Sigmoid colon (tissue), 6 donors: ENCODE measurements at regions not wholly inside any gene's neighbourhood (a gene's known extent, or its start where the extent isn't known, plus 50 kb on each side); places are given as distances from the start of the nearest gene placed in this dataset.

ENCODE experiments used
- DNase-seq: peaks from one replicate; pipeline ENCODE4 v3.0.0-alpha.2; 2019
- H3K27ac ChIP-seq, 4 donors: fragments of 200-600 bp; sonication (generic); one replicate each; pipeline ENCODE4 v1.5.1; 2016 to 2019; ENCODE audit warnings: mild to moderate bottlenecking in 1 of 4
- H3K27me3 ChIP-seq, 3 donors: fragments of 200-600 bp; sonication (generic); one replicate each; pipeline ENCODE4 v1.5.1; 2019; ENCODE audit warnings: mild to moderate bottlenecking in 1 of 3
- H3K36me3 ChIP-seq, 4 donors: fragments of 200-600 bp; sonication (generic); one replicate each; pipeline ENCODE4 v1.5.1; 2016 to 2019
- H3K4me1 ChIP-seq, 4 donors: fragments of 200-600 bp; sonication (generic); one replicate each; pipeline ENCODE4 v1.5.1; 2017 to 2019
- H3K4me3 ChIP-seq, 4 donors: fragments of 200-600 bp; sonication (generic); one replicate each; pipeline ENCODE4 v1.5.1; 2017 to 2019; ENCODE audit warnings: mild to moderate bottlenecking in 2 of 4, moderate library complexity in 1 of 4
- H3K9me3 ChIP-seq, 4 donors: fragments of 200-600 bp in 3 of 4; sonication (generic) in 3 of 4; one replicate each; pipeline versions ENCODE4 v1.5.1 to v1.6.1; 2013 to 2019
- CTCF ChIP-seq, 4 experiments: fragments of 450-650 bp in 3 of 4; fragments of 200-600 bp in 1 of 4; IDR thresholded peaks; one replicate each; pipeline ENCODE4 v1.5.1; 2016 to 2019; ENCODE audit warnings: antibody characterized with exemption in 4 of 4, mild to moderate bottlenecking in 3 of 4, moderate library complexity in 2 of 4
- EP300 ChIP-seq, 4 donors: sonication (generic); formaldehyde crosslinking; IDR thresholded peaks; one replicate each; pipeline ENCODE4 v1.6.1; 2017; ENCODE audit warnings: antibody characterized with exemption in 4 of 4
- POLR2A ChIP-seq, 2 donors: fragments of 450-650 bp; IDR thresholded peaks; one replicate each; pipeline ENCODE4 v1.6.1; 2016; ENCODE audit warnings: antibody characterized with exemption in 2 of 2, mild to moderate bottlenecking in 2 of 2, moderate library complexity in 2 of 2
- POLR2AphosphoS5 ChIP-seq, 4 donors: sonication (generic); formaldehyde crosslinking; IDR thresholded peaks; one replicate each; pipeline ENCODE4 v1.6.1; 2017; ENCODE audit warnings: antibody characterized with exemption in 4 of 4
- WGBS, 2 donors: extraction: QIAGEN DNeasy Blood & Tissue Kit; methylation state at CpG; one replicate each; pipeline ENCODE4 v1.1.7; 2013; 5-methylcytosine and 5-hydroxymethylcytosine counted together
- intact Hi-C: fragments of 100-400 bp; cut with DNase I; formaldehyde crosslinking; loops from one replicate; pipeline ENCODE4 v1.15.1; 2023
- donor health status: healthy with polysubstance abuse.
- donor health status: healthy.

GRCh38 chr7:112905950-112906349 is 115.8 kb upstream of the TMEM168 start:
- intact Hi-C loops = no loop called here
- Histone ChIP-seq H3K4me3 (no peak overlapping the region), H3K36me3 (peaks cover 0 to 4% (median under 1%) of the 10 kb centered on the region in 4 donors), H3K4me1 (no peaks in the 10 kb centered on the region), H3K27me3 (no peaks in the 10 kb centered on the region), H3K27ac (no peak overlapping the region), H3K9me3 (peaks cover 0 to 5% (median 2%) of the 10 kb centered on the region in 4 donors)
- no peak for DNase-seq
- no peak for TF ChIP-seq POLR2AphosphoS5 (IDR thresholded peaks at IDR 0.05)
- TF ChIP-seq CTCF (IDR thresholded peaks at IDR 0.05) = no peak
- TF ChIP-seq POLR2A (IDR thresholded peaks at IDR 0.05) = no peak
- TF ChIP-seq EP300 (IDR thresholded peaks at IDR 0.05) = no peak

- Histone ChIP-seq H3K9me3 (peaks cover 0 to 5% (median 2%) of the 10 kb centered on the region in 4 donors), H3K27me3 (no peaks in the 10 kb centered on the region), H3K27ac (no peak overlapping the region), H3K36me3 (no peaks in the 10 kb centered on the region), H3K4me1 (no peaks in the 10 kb centered on the region), H3K4me3 (no peak overlapping the region)
- no peak for TF ChIP-seq EP300 (IDR thresholded peaks at IDR 0.05)
- TF ChIP-seq POLR2AphosphoS5 (IDR thresholded peaks at IDR 0.05) = no peak
- TF ChIP-seq CTCF (IDR thresholded peaks at IDR 0.05) = no peak
- TF ChIP-seq POLR2A (IDR thresholded peaks at IDR 0.05) = no peak
- DNase-seq = no peak
- intact Hi-C loops = no loop called here
These were observed 115.2 kb upstream of the TMEM168 start for GRCh38 chr7:112905413-112905812.

- Histone ChIP-seq H3K27ac (no peak overlapping the region), H3K4me3 (no peak overlapping the region), H3K4me1 (peaks cover 0 to 4% (median 2%) of the 10 kb centered on the region in 4 donors), H3K9me3 (no peaks in the 10 kb centered on the region), H3K36me3 (peaks cover 0 to 11% (median 0%) of the 10 kb centered on the region in 4 donors), H3K27me3 (no peaks in the 10 kb centered on the region)
- intact Hi-C loops = no loop called here
- no peak for DNase-seq
- peak in 2 of 4 experiments; percentile 32 to 34 for TF ChIP-seq CTCF (IDR thresholded peaks at IDR 0.05)
- TF ChIP-seq POLR2A (IDR thresholded peaks at IDR 0.05) = no peak
These were observed 108.5 kb upstream of the TMEM168 start for GRCh38 chr7:112898432-112899290.

- Histone ChIP-seq H3K4me1 (peaks cover 0 to 4% (median 2%) of the 10 kb centered on the region in 4 donors), H3K4me3 (no peak overlapping the region), H3K9me3 (no peaks in the 10 kb centered on the region), H3K27me3 (no peaks in the 10 kb centered on the region), H3K36me3 (peaks cover 0 to 18% (median 0%) of the 10 kb centered on the region in 4 donors), H3K27ac (no peak overlapping the region)
- 92 to 98% methylated on average over 2 of the region's 2 CpGs for WGBS, 2 donors
- intact Hi-C loops = no loop called here
- no peak for TF ChIP-seq POLR2A (IDR thresholded peaks at IDR 0.05)
- no peak for DNase-seq
These were observed 107.7 kb upstream of the TMEM168 start for GRCh38 chr7:112897839-112898431.

GRCh38 chr7:112896026-112896601 is 105.9 kb upstream of the TMEM168 start:
- H3K36me3 ChIP-seq = peaks cover 0 to 20% (median 0%) of the 10 kb centered on the region in 4 donors
- no peaks in the 10 kb centered on the region for H3K9me3 ChIP-seq
- H3K27me3 ChIP-seq = no peaks in the 10 kb centered on the region
- H3K4me3 ChIP-seq = no peak overlapping the region
- intact Hi-C loops = no loop called here
- 94 to 95% methylated on average over 10 of the region's 10 CpGs for WGBS, 2 donors
- DNase-seq = no peak
- TF ChIP-seq POLR2AphosphoS5 (IDR thresholded peaks at IDR 0.05) (no peak), EP300 (IDR thresholded peaks at IDR 0.05) (no peak), CTCF (IDR thresholded peaks at IDR 0.05) (no peak), POLR2A (IDR thresholded peaks at IDR 0.05) (no peak)
- H3K4me1 ChIP-seq = peaks cover 0 to 4% (median 2%) of the 10 kb centered on the region in 4 donors
- H3K27ac ChIP-seq = no peak overlapping the region
